HCT116 (cell line): ENCODE measurements at regions not wholly inside any gene's neighbourhood (a gene's known extent, or its start where the extent isn't known, plus 50 kb on each side); places are given as distances from the start of the nearest gene placed in this dataset.

ENCODE experiments used
- ATAC-seq: fragments of 200-7000 bp; cut with Tn5 transposase; 2 replicates; pipeline ENCODE4 v1.9.1; 2020; ENCODE audit warnings: mild to moderate bottlenecking, moderate library complexity
- BruUV-seq: library from RNA; stranded (reverse); fragments of 400-500 nt; replicated peaks from 2 replicates; lab custom pipeline; 2021; lab: Mats Ljungman, UMichigan
- CTCF ChIA-PET: fragments of 300-600 bp; sonication (Branson Sonifier 250); formaldehyde crosslinking; loops from one replicate; lab custom pipeline; 2021; ENCODE audit warnings: antibody characterized with exemption; lab: Charles Lee
- POLR2A ChIA-PET: fragments of 300-600, 350-600 bp; sonication (Branson Sonifier 250); formaldehyde crosslinking; loops from one replicate; lab custom pipeline; 2021; ENCODE audit warnings: antibody characterized with exemption; lab: Charles Lee
- RAD21 ChIA-PET, 2 experiments: fragments of 300-600 bp; sonication (Branson Sonifier 250); formaldehyde crosslinking; loops; one replicate each; lab custom pipeline; 2023; ENCODE audit warnings: low total read pairs in 2 of 2; ENCODE audit not compliant: uncharacterized antibody in 2 of 2, unreplicated experiment in 2 of 2, low non-redundant PET in 1 of 2; lab: Charles Lee
- DNase-seq: peaks from one replicate; pipeline ENCODE4 v3.0.0-alpha.2; 2010; ENCODE audit warnings: low read depth, low spot score
- H2AFZ ChIP-seq: fragments of 200-600 bp; shearing (Covaris generic), sonication (generic); 2 replicates; pipeline ENCODE4 v1.6.1; 2017; ENCODE audit warnings: low read depth, mixed run types, mixed read lengths, antibody characterized with exemption, low read length; ENCODE audit not compliant: poor library complexity, severe bottlenecking
- H3K27ac ChIP-seq: 2 replicates; pipeline ENCODE4 v1.5.1; 2012; ENCODE audit warnings: low read depth, low read length
- H3K27me3 ChIP-seq: fragments of 200-600 bp; sonication (generic); 2 replicates; pipeline ENCODE4 v1.6.1; 2016; ENCODE audit warnings: mixed run types, low read length, mixed read lengths; ENCODE audit not compliant: insufficient read depth
- H3K36me3 ChIP-seq, 2 experiments: fragments of 200-500 bp in 1 of 2; fragments of 200-600 bp in 1 of 2; sonication (Bioruptor generic) in 1 of 2; sonication (generic) in 1 of 2; 2 replicates each; pipeline versions ENCODE4 v1.5.1 to v1.6.1; 2014 to 2016; ENCODE audit warnings: low read length in 2 of 2, inconsistent platforms in 1 of 2, mixed read lengths in 1 of 2, mixed run types in 1 of 2; ENCODE audit not compliant: insufficient read depth in 2 of 2, control insufficient read depth in 1 of 2
- H3K4me1 ChIP-seq, 2 experiments: fragments of 200-600 bp in 1 of 2; sonication (generic) in 1 of 2; 2 replicates each; pipeline versions ENCODE4 v1.5.1 to v1.6.1; 2012 to 2017; ENCODE audit warnings: low read length in 2 of 2, inconsistent platforms in 1 of 2, mild to moderate bottlenecking in 1 of 2, mixed read lengths in 1 of 2, mixed run types in 1 of 2, moderate library complexity in 1 of 2; ENCODE audit not compliant: insufficient read depth in 2 of 2, control insufficient read depth in 1 of 2
- H3K4me2 ChIP-seq: fragments of 200-600 bp; sonication (generic); 2 replicates; pipeline ENCODE4 v1.6.1; 2017; ENCODE audit warnings: mixed run types, low read length, mixed read lengths
- H3K4me3 ChIP-seq, 2 experiments: fragments of 200-600 bp in 1 of 2; sonication (generic) in 1 of 2; replicated peaks in 1 of 2; 2 replicates each; pipeline ENCODE4 v1.5.1; 2011 to 2016; ENCODE audit warnings: low read length in 2 of 2, control low read depth in 1 of 2, low read depth in 1 of 2, mild to moderate bottlenecking in 1 of 2, mixed read lengths in 1 of 2, mixed run types in 1 of 2
- H3K79me2 ChIP-seq: fragments of 200-600 bp; sonication (generic); 2 replicates; pipeline ENCODE4 v1.6.1; 2017; ENCODE audit warnings: mild to moderate bottlenecking, mixed run types, low read length, moderate library complexity, mixed read lengths; ENCODE audit not compliant: insufficient read depth
- H3K9ac ChIP-seq: fragments of 200-600 bp; sonication (generic); 2 replicates; pipeline ENCODE4 v1.6.1; 2016; ENCODE audit warnings: low read length, mixed read lengths
- H3K9me2 ChIP-seq: fragments of 200-600 bp; sonication (generic), shearing (Covaris generic); 2 replicates; pipeline ENCODE4 v1.6.1; 2017; ENCODE audit warnings: mixed run types, mild to moderate bottlenecking, moderate library complexity; ENCODE audit not compliant: insufficient read depth
- H3K9me3 ChIP-seq, 2 experiments: fragments of 200-500 bp in 1 of 2; fragments of 200-600 bp in 1 of 2; sonication (Bioruptor generic) in 1 of 2; sonication (generic) in 1 of 2; 2 replicates each; pipeline ENCODE4 v1.6.1; 2014 to 2017; ENCODE audit warnings: low read length in 2 of 2, mixed read lengths in 2 of 2, inconsistent platforms in 1 of 2, low read depth in 1 of 2, mild to moderate bottlenecking in 1 of 2, mixed run types in 1 of 2, moderate library complexity in 1 of 2; ENCODE audit not compliant: control insufficient read depth in 1 of 2, insufficient read depth in 1 of 2
- H4K20me1 ChIP-seq: fragments of 200-600 bp; sonication (generic), shearing (Covaris generic); 2 replicates; pipeline ENCODE4 v1.6.1; 2017; ENCODE audit warnings: mixed run types, mild to moderate bottlenecking, moderate library complexity; ENCODE audit not compliant: insufficient read depth
- ATF3 ChIP-seq: IDR thresholded peaks from 2 replicates; pipeline ENCODE4 v1.6.1; 2012
- CBX3 ChIP-seq: IDR thresholded peaks from 2 replicates; pipeline ENCODE4 v1.6.1; 2012; ENCODE audit warnings: low read depth
- CEBPB ChIP-seq: IDR thresholded peaks from 2 replicates; pipeline ENCODE4 v1.6.1; 2012; ENCODE audit warnings: low read depth
- CTCF ChIP-seq, 3 experiments: fragments of 200-600 bp in 1 of 3; sonication (generic) in 1 of 3; IDR thresholded peaks in 2 of 3; conservative IDR thresholded peaks in 1 of 3; 2 replicates each; pipeline ENCODE4 v1.5.1; 2012 to 2017; ENCODE audit warnings: low read depth in 2 of 3, low read length in 2 of 3, antibody characterized with exemption in 1 of 3, borderline replicate concordance in 1 of 3, control low read depth in 1 of 3, mild to moderate bottlenecking in 1 of 3, mixed read lengths in 1 of 3, mixed run types in 1 of 3, moderate library complexity in 1 of 3; ENCODE audit not compliant: insufficient read depth in 1 of 3
- EGR1 ChIP-seq: IDR thresholded peaks from 2 replicates; pipeline ENCODE4 v1.6.1; 2012; ENCODE audit warnings: low read depth
- EZH2 ChIP-seq: fragments of 200-600 bp; sonication (generic); IDR thresholded peaks from 2 replicates; pipeline ENCODE4 v1.6.1; 2017; ENCODE audit warnings: antibody characterized with exemption, mixed run types
- EZH2phosphoT487 ChIP-seq: fragments of 200-600 bp; IDR thresholded peaks from 2 replicates; pipeline ENCODE4 v1.6.1; 2018; ENCODE audit warnings: antibody characterized with exemption, borderline replicate concordance
- MAX ChIP-seq: IDR thresholded peaks from 2 replicates; pipeline ENCODE4 v1.6.1; 2012
- POLR2A ChIP-seq: IDR thresholded peaks from 2 replicates; pipeline ENCODE4 v1.7.0; 2011; ENCODE audit warnings: borderline replicate concordance; ENCODE audit not compliant: insufficient read depth, insufficient read length; ENCODE audit errors: extremely low read depth
- POLR2AphosphoS5 ChIP-seq: IDR thresholded peaks from 2 replicates; pipeline ENCODE4 v1.6.1; 2011; ENCODE audit warnings: mild to moderate bottlenecking, low read depth, low read length, moderate library complexity
- RAD21 ChIP-seq: IDR thresholded peaks from 2 replicates; pipeline ENCODE4 v1.6.1; 2012; ENCODE audit warnings: low read depth, mild to moderate bottlenecking
- SIN3A ChIP-seq: IDR thresholded peaks from 2 replicates; pipeline ENCODE4 v1.6.1; 2012; ENCODE audit warnings: low read depth
- SP1 ChIP-seq: IDR thresholded peaks from 2 replicates; pipeline ENCODE4 v1.6.1; 2012; ENCODE audit warnings: low read depth
- SRF ChIP-seq: IDR thresholded peaks from 2 replicates; pipeline ENCODE4 v1.6.1; 2012; ENCODE audit warnings: low read depth
- intact Hi-C: fragments of 100-400 bp; cut with micrococcal nuclease; formaldehyde crosslinking; loops from 2 replicates; pipeline ENCODE4 v1.10.0; 2022

GRCh38 chr2:45089554-45090261 lies 80.5 kb upstream of the SIX2 start:
- H3K4me2 ChIP-seq: no peak overlapping the region
- H2AFZ ChIP-seq: no peak overlapping the region
- H3K9me3 ChIP-seq: no peaks in the 10 kb centered on the region
- no peak overlapping the region for H3K27ac ChIP-seq
- H3K4me1 ChIP-seq: no peaks in the 10 kb centered on the region
- peaks cover 21% of the 10 kb centered on the region; the same call in 1 of the 2 replicates for H3K27me3 ChIP-seq
- no peak overlapping the region for H3K4me3 ChIP-seq
- no TSS peak for BruUV-seq
- no peak for DNase-seq
- TF ChIP-seq CBX3 (no peak), EGR1 (no peak), ATF3 (no peak), EZH2phosphoT487 (no peak), CEBPB (no peak), SIN3A (no peak), MAX (no peak), SP1 (no peak), EZH2 (no peak), POLR2A (no peak), POLR2AphosphoS5 (no peak), RAD21 (no peak), SRF (no peak)
- H3K9ac ChIP-seq: no peak overlapping the region
- ChIA-PET RAD21 (no interaction called here), POLR2A (no interaction called here), CTCF (no interaction called here)
- intact Hi-C loops: no loop called here
- no peaks in the 10 kb centered on the region for H4K20me1 ChIP-seq
- no peak for ATAC-seq
- no peaks in the 10 kb centered on the region for H3K9me2 ChIP-seq
- no peaks in the 10 kb centered on the region for H3K79me2 ChIP-seq
- no peaks in the 10 kb centered on the region for H3K36me3 ChIP-seq

GRCh38 chr2:45085487-45085886 lies 76.2 kb upstream of the SIX2 start:
- H3K27ac ChIP-seq: no peak overlapping the region
- TF ChIP-seq CTCF (IDR thresholded peaks at IDR 0.05 in 2 of 3, conservative IDR thresholded peaks at IDR 0.05 in 1 of 3; ENCODE audit: borderline replicate concordance in 1 of 3, insufficient read depth in 1 of 3, low read depth in 2 of 3, low read length in 2 of 3) (no peak), RAD21 (no peak)
- RAD21 ChIA-PET: no interaction called here
- no peaks in the 10 kb centered on the region for H3K36me3 ChIP-seq
- no peaks in the 10 kb centered on the region for H3K79me2 ChIP-seq
- POLR2A ChIA-PET: no interaction called here
- H3K4me2 ChIP-seq: no peak overlapping the region
- CTCF ChIA-PET: no interaction called here
- DNase-seq: no peak
- no peaks in the 10 kb centered on the region for H3K9me2 ChIP-seq
- intact Hi-C loops: no loop called here
- no peak for ATAC-seq
- H3K4me3 ChIP-seq: no peak overlapping the region
- no peaks in the 10 kb centered on the region for H3K9me3 ChIP-seq
- BruUV-seq: no TSS peak
- no peaks in the 10 kb centered on the region for H3K4me1 ChIP-seq
- H3K27me3 ChIP-seq: no peaks in the 10 kb centered on the region
- H4K20me1 ChIP-seq: no peaks in the 10 kb centered on the region
- H2AFZ ChIP-seq: no peak overlapping the region
- no peak overlapping the region for H3K9ac ChIP-seq
